ACC112 (cell line): ENCODE measurements at regions not wholly inside any gene's neighbourhood (a gene's known extent, or its start where the extent isn't known, plus 50 kb on each side); places are given as distances from the start of the nearest gene placed in this dataset.

Source experiments
- H2AFZ ChIP-seq: fragments of 200-600 bp; sonication (generic); one replicate; pipeline ENCODE4 v1.6.0; 2017; ENCODE audit warnings: antibody characterized with exemption, low read length; ENCODE audit not compliant: unreplicated experiment
- H3K27ac ChIP-seq: fragments of 200-600 bp; sonication (generic); 2 replicates; pipeline ENCODE4 v1.5.1; 2014; ENCODE audit warnings: low read depth, mild to moderate bottlenecking, antibody characterized with exemption, low read length, moderate library complexity
- H3K27me3 ChIP-seq: fragments of 200-600 bp; sonication (generic); 2 replicates; pipeline ENCODE4 v1.6.1; 2014; ENCODE audit warnings: mild to moderate bottlenecking, antibody characterized with exemption, low read length, moderate library complexity, mixed read lengths; ENCODE audit not compliant: insufficient read depth
- H3K36me3 ChIP-seq: fragments of 200-600 bp; sonication (generic); 2 replicates; pipeline ENCODE4 v1.6.1; 2016; ENCODE audit warnings: mild to moderate bottlenecking, antibody characterized with exemption, low read length, moderate library complexity, mixed read lengths; ENCODE audit not compliant: insufficient read depth
- H3K4me1 ChIP-seq: fragments of 200-600 bp; sonication (generic); one replicate; pipeline ENCODE4 v1.6.1; 2016; ENCODE audit warnings: low read length, mixed read lengths; ENCODE audit not compliant: insufficient read depth, unreplicated experiment, control insufficient read depth
- H3K4me3 ChIP-seq: fragments of 200-600 bp; sonication (generic); 2 replicates; pipeline ENCODE4 v1.5.1; 2014; ENCODE audit warnings: mild to moderate bottlenecking, low read depth, low read length
- H3K79me2 ChIP-seq: fragments of 200-600 bp; sonication (generic); one replicate; pipeline ENCODE4 v1.6.0; 2016; ENCODE audit warnings: low read length; ENCODE audit not compliant: control insufficient read depth, unreplicated experiment, insufficient read depth

- no peak overlapping the region for H2AFZ ChIP-seq
- no peaks in the 10 kb centered on the region for H3K4me1 ChIP-seq
- H3K27me3 ChIP-seq, result no peaks in the 10 kb centered on the region
- H3K4me3 ChIP-seq, result no peak overlapping the region
- no peak overlapping the region for H3K27ac ChIP-seq
- H3K36me3 ChIP-seq, result no peaks in the 10 kb centered on the region
- H3K79me2 ChIP-seq, result no peaks in the 10 kb centered on the region
Measured at GRCh38 chr11:79794484-79795393, 353.9 kb upstream of the TENM4 start.

- no peak overlapping the region for H3K27ac ChIP-seq
- no peak overlapping the region for H2AFZ ChIP-seq
- no peaks in the 10 kb centered on the region for H3K79me2 ChIP-seq
- no peaks in the 10 kb centered on the region for H3K4me1 ChIP-seq
- H3K4me3 ChIP-seq, result no peak overlapping the region
- no peaks in the 10 kb centered on the region for H3K36me3 ChIP-seq
- no peaks in the 10 kb centered on the region for H3K27me3 ChIP-seq
Measured at GRCh38 chr11:79794057-79794456, 353.2 kb upstream of the TENM4 start.

- no peak overlapping the region for H2AFZ ChIP-seq
- H3K27me3 ChIP-seq, result no peaks in the 10 kb centered on the region
- no peaks in the 10 kb centered on the region for H3K36me3 ChIP-seq
- no peaks in the 10 kb centered on the region for H3K79me2 ChIP-seq
- no peak overlapping the region for H3K4me3 ChIP-seq
- no peak overlapping the region for H3K27ac ChIP-seq
- no peaks in the 10 kb centered on the region for H3K4me1 ChIP-seq
Measured at GRCh38 chr11:79786961-79787360, 346.1 kb upstream of the TENM4 start.

- Histone ChIP-seq H3K4me1 (no peaks in the 10 kb centered on the region), H3K79me2 (no peaks in the 10 kb centered on the region), H3K4me3 (no peak overlapping the region), H2AFZ (no peak overlapping the region), H3K27me3 (no peaks in the 10 kb centered on the region), H3K36me3 (no peaks in the 10 kb centered on the region), H3K27ac (no peak overlapping the region)
Measured at GRCh38 chr11:79783833-79784232, 343.0 kb upstream of the TENM4 start.

GRCh38 chr11:79768343-79768742, 327.5 kb upstream of the TENM4 start:
- no peaks in the 10 kb centered on the region for H3K36me3 ChIP-seq
- no peak overlapping the region for H3K4me3 ChIP-seq
- H3K4me1 ChIP-seq, result no peaks in the 10 kb centered on the region
- no peak overlapping the region for H2AFZ ChIP-seq
- H3K27me3 ChIP-seq, result no peaks in the 10 kb centered on the region
- no peak overlapping the region for H3K27ac ChIP-seq
- H3K79me2 ChIP-seq, result no peaks in the 10 kb centered on the region

GRCh38 chr11:79762279-79762921, 321.6 kb upstream of the TENM4 start:
- Histone ChIP-seq H3K79me2 (no peaks in the 10 kb centered on the region), H3K27me3 (no peaks in the 10 kb centered on the region), H3K36me3 (no peaks in the 10 kb centered on the region), H3K4me3 (no peak overlapping the region), H3K27ac (no peak overlapping the region), H3K4me1 (no peaks in the 10 kb centered on the region), H2AFZ (no peak overlapping the region)

- no peak overlapping the region for H3K27ac ChIP-seq
- no peaks in the 10 kb centered on the region for H3K79me2 ChIP-seq
- H3K27me3 ChIP-seq, result no peaks in the 10 kb centered on the region
Measured at GRCh38 chr11:79758325-79758724, 317.5 kb upstream of the TENM4 start.

GRCh38 chr11:79747406-79747805, 306.6 kb upstream of the TENM4 start:
- H3K36me3 ChIP-seq, result no peaks in the 10 kb centered on the region
- H3K4me1 ChIP-seq, result no peaks in the 10 kb centered on the region
- H3K79me2 ChIP-seq, result no peaks in the 10 kb centered on the region
- H2AFZ ChIP-seq, result no peak overlapping the region
- no peak overlapping the region for H3K4me3 ChIP-seq
- H3K27ac ChIP-seq, result no peak overlapping the region
- no peaks in the 10 kb centered on the region for H3K27me3 ChIP-seq

More at GRCh38 chr11:79758325-79758724, 317.5 kb upstream of the TENM4 start:
- Histone ChIP-seq H3K36me3 (no peaks in the 10 kb centered on the region), H3K4me1 (no peaks in the 10 kb centered on the region), H2AFZ (no peak overlapping the region), H3K4me3 (no peak overlapping the region)

- Histone ChIP-seq H3K4me3 (no peak overlapping the region), H3K4me1 (no peaks in the 10 kb centered on the region), H3K79me2 (no peaks in the 10 kb centered on the region)
Measured at GRCh38 chr11:79744941-79745340, 304.1 kb upstream of the TENM4 start.

GRCh38 chr11:79742176-79742575, 301.3 kb upstream of the TENM4 start:
- no peak overlapping the region for H3K27ac ChIP-seq
- no peaks in the 10 kb centered on the region for H3K27me3 ChIP-seq
- H3K79me2 ChIP-seq, result no peaks in the 10 kb centered on the region
- H3K4me3 ChIP-seq, result no peak overlapping the region
- H2AFZ ChIP-seq, result no peak overlapping the region
- no peaks in the 10 kb centered on the region for H3K36me3 ChIP-seq
- no peaks in the 10 kb centered on the region for H3K4me1 ChIP-seq

More at GRCh38 chr11:79744941-79745340, 304.1 kb upstream of the TENM4 start:
- H3K27ac ChIP-seq, result no peak overlapping the region
- no peaks in the 10 kb centered on the region for H3K36me3 ChIP-seq
- H2AFZ ChIP-seq, result no peak overlapping the region
- no peaks in the 10 kb centered on the region for H3K27me3 ChIP-seq

GRCh38 chr11:79739591-79739990, 298.8 kb upstream of the TENM4 start:
- no peaks in the 10 kb centered on the region for H3K4me1 ChIP-seq
- H2AFZ ChIP-seq, result no peak overlapping the region
- no peaks in the 10 kb centered on the region for H3K79me2 ChIP-seq
- H3K27ac ChIP-seq, result no peak overlapping the region
- H3K4me3 ChIP-seq, result no peak overlapping the region
- H3K27me3 ChIP-seq, result no peaks in the 10 kb centered on the region
- no peaks in the 10 kb centered on the region for H3K36me3 ChIP-seq
